ENCODE measurements at regions not wholly inside any gene's neighbourhood (a gene's known extent, or its start where the extent isn't known, plus 50 kb on each side); places are given as distances from the start of the nearest gene placed in this dataset.

GRCh38 chr13:87497426-87497825 lies 173.7 kb upstream of the SLITRK5 start:
- TF ChIP-seq, protein P1, sequence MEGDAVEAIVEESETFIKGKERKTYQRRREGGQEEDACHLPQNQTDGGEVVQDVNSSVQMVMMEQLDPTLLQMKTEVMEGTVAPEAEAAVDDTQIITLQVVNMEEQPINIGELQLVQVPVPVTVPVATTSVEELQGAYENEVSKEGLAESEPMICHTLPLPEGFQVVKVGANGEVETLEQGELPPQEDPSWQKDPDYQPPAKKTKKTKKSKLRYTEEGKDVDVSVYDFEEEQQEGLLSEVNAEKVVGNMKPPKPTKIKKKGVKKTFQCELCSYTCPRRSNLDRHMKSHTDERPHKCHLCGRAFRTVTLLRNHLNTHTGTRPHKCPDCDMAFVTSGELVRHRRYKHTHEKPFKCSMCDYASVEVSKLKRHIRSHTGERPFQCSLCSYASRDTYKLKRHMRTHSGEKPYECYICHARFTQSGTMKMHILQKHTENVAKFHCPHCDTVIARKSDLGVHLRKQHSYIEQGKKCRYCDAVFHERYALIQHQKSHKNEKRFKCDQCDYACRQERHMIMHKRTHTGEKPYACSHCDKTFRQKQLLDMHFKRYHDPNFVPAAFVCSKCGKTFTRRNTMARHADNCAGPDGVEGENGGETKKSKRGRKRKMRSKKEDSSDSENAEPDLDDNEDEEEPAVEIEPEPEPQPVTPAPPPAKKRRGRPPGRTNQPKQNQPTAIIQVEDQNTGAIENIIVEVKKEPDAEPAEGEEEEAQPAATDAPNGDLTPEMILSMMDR (IDR thresholded peaks at IDR 0.05; ENCODE audit: control extremely low read depth, extremely low read depth) = no peak
- Histone ChIP-seq H3K9me3 (ENCODE audit: control insufficient read depth in 4 of 4, insufficient read depth in 3 of 4, low read length in 3 of 4) (peaks cover 0 to 2% (median 0%) of the 10 kb centered on the region in 4 donors), H3K27me3 (ENCODE audit: control insufficient read depth in 3 of 3, insufficient read depth in 3 of 3, low read length in 2 of 3) (no peaks in the 10 kb centered on the region), H3K9ac (ENCODE audit: insufficient read depth in 1 of 2, low read length in 2 of 2) (no peak overlapping the region), H3K4me3 (no peak overlapping the region), H3K27ac (ENCODE audit: low read depth in 1 of 2, low read length in 1 of 2) (no peak overlapping the region), H3K4me1 (ENCODE audit: control insufficient read depth in 5 of 5, insufficient read depth in 5 of 5, low read length in 5 of 5) (no peaks in the 10 kb centered on the region), H3K36me3 (ENCODE audit: control insufficient read depth in 4 of 4, insufficient read depth in 4 of 4, low read length in 4 of 4) (no peaks in the 10 kb centered on the region)
- ATAC-seq (ENCODE audit: insufficient read depth, low FRiP score) = no peak
- DNase-seq = no peak
- 70 to 71% methylated on average over 2 of the region's 2 CpGs for WGBS, 2 donors

GRCh38 chr13:87498681-87499080 lies 172.5 kb upstream of the SLITRK5 start:
- DNase-seq (peak; percentile 18 to 72 (median 56)), ATAC-seq (ENCODE audit: insufficient read depth, low FRiP score) (no peak)
- Histone ChIP-seq H3K4me3 (no peak overlapping the region), H3K36me3 (ENCODE audit: control insufficient read depth in 4 of 4, insufficient read depth in 4 of 4, low read length in 4 of 4) (no peaks in the 10 kb centered on the region), H3K27ac (ENCODE audit: low read depth in 1 of 2, low read length in 1 of 2) (no peak overlapping the region), H3K4me1 (ENCODE audit: control insufficient read depth in 5 of 5, insufficient read depth in 5 of 5, low read length in 5 of 5) (no peaks in the 10 kb centered on the region), H3K9ac (ENCODE audit: insufficient read depth in 1 of 2, low read length in 2 of 2) (no peak overlapping the region), H3K9me3 (ENCODE audit: control insufficient read depth in 4 of 4, insufficient read depth in 3 of 4, low read length in 3 of 4) (peaks cover 0 to 2% (median 0%) of the 10 kb centered on the region in 4 donors), H3K27me3 (ENCODE audit: control insufficient read depth in 3 of 3, insufficient read depth in 3 of 3, low read length in 2 of 3) (no peaks in the 10 kb centered on the region)
- WGBS, 2 donors = 48% methylated on average over 2 of the region's 2 CpGs
- TF ChIP-seq, protein P1 (IDR thresholded peaks at IDR 0.05; ENCODE audit: control extremely low read depth, extremely low read depth) = no peak

- Histone ChIP-seq H3K9me3 (ENCODE audit: control insufficient read depth in 4 of 4, insufficient read depth in 3 of 4, low read length in 3 of 4) (no peaks in the 10 kb centered on the region), H3K9ac (ENCODE audit: insufficient read depth in 1 of 2, low read length in 2 of 2) (no peak overlapping the region), H3K4me1 (ENCODE audit: control insufficient read depth in 5 of 5, insufficient read depth in 5 of 5, low read length in 5 of 5) (no peaks in the 10 kb centered on the region), H3K27ac (ENCODE audit: low read depth in 1 of 2, low read length in 1 of 2) (no peak overlapping the region), H3K27me3 (ENCODE audit: control insufficient read depth in 3 of 3, insufficient read depth in 3 of 3, low read length in 2 of 3) (no peaks in the 10 kb centered on the region), H3K4me3 (no peak overlapping the region), H3K36me3 (ENCODE audit: control insufficient read depth in 4 of 4, insufficient read depth in 4 of 4, low read length in 4 of 4) (no peaks in the 10 kb centered on the region)
- no peak for ATAC-seq (ENCODE audit: insufficient read depth, low FRiP score)
- WGBS, 2 donors = 81 to 83% methylated on average over 3 of the region's 3 CpGs
- TF ChIP-seq, protein P1 (IDR thresholded peaks at IDR 0.05; ENCODE audit: control extremely low read depth, extremely low read depth) = no peak
- DNase-seq = no peak
Measured at GRCh38 chr13:87524775-87525174, 146.4 kb upstream of the SLITRK5 start.

GRCh38 chr13:87533776-87534175 lies 137.4 kb upstream of the SLITRK5 start:
- no peak overlapping the region for H3K9ac ChIP-seq (ENCODE audit: insufficient read depth in 1 of 2, low read length in 2 of 2)
- TF ChIP-seq, protein P1 (IDR thresholded peaks at IDR 0.05; ENCODE audit: control extremely low read depth, extremely low read depth) = no peak
- no peaks in the 10 kb centered on the region for H3K9me3 ChIP-seq (ENCODE audit: control insufficient read depth in 4 of 4, insufficient read depth in 3 of 4, low read length in 3 of 4)
- no peak overlapping the region for H3K4me3 ChIP-seq
- no peaks in the 10 kb centered on the region for H3K4me1 ChIP-seq (ENCODE audit: control insufficient read depth in 5 of 5, insufficient read depth in 5 of 5, low read length in 5 of 5)
- no peak overlapping the region for H3K27ac ChIP-seq (ENCODE audit: low read depth in 1 of 2, low read length in 1 of 2)
- DNase-seq (no peak), ATAC-seq (ENCODE audit: insufficient read depth, low FRiP score) (no peak)
- H3K36me3 ChIP-seq (ENCODE audit: control insufficient read depth in 4 of 4, insufficient read depth in 4 of 4, low read length in 4 of 4) = no peaks in the 10 kb centered on the region
- H3K27me3 ChIP-seq (ENCODE audit: control insufficient read depth in 3 of 3, insufficient read depth in 3 of 3, low read length in 2 of 3) = no peaks in the 10 kb centered on the region
